ENCODE measurements at regions not wholly inside any gene's neighbourhood (a gene's known extent, or its start where the extent isn't known, plus 50 kb on each side); places are given as distances from the start of the nearest gene placed in this dataset.

GRCh38 chr3:71874618-71875017, 89.7 kb upstream of the PROK2 start:
- H3K36me3 Mint-ChIP-seq (ENCODE audit: insufficient read depth), result no peaks in the 10 kb centered on the region
- DNase-seq (no peak), ATAC-seq (peak; percentile 47 to 61)
- H3K9me3 Mint-ChIP-seq, result no peaks in the 10 kb centered on the region
- H3K4me1 Mint-ChIP-seq (ENCODE audit: low read depth), result peaks cover 29% of the 10 kb centered on the region
- H3K4me3 Mint-ChIP-seq, result no peak overlapping the region
- H3K27me3 Mint-ChIP-seq (ENCODE audit: low read depth), result peaks cover 2% of the 10 kb centered on the region

- H3K4me3 Mint-ChIP-seq, result no peak overlapping the region
- DNase-seq (no peak), ATAC-seq (no peak)
- H3K4me1 Mint-ChIP-seq (ENCODE audit: low read depth), result peaks cover 29% of the 10 kb centered on the region
- H3K36me3 Mint-ChIP-seq (ENCODE audit: insufficient read depth), result no peaks in the 10 kb centered on the region
- H3K9me3 Mint-ChIP-seq, result no peaks in the 10 kb centered on the region
- H3K27me3 Mint-ChIP-seq (ENCODE audit: low read depth), result no peaks in the 10 kb centered on the region
Measured at GRCh38 chr3:71873093-71873611, 88.2 kb upstream of the PROK2 start.

- Mint-ChIP-seq H3K27me3 (ENCODE audit: low read depth) (peaks cover under 1% of the 10 kb centered on the region), H3K9me3 (peaks cover 4% of the 10 kb centered on the region)
Measured at GRCh38 chr3:71872256-71872655, 87.3 kb upstream of the PROK2 start.

GRCh38 chr3:71870966-71871512, 86.1 kb upstream of the PROK2 start:
- peaks cover 2% of the 10 kb centered on the region for H3K27me3 Mint-ChIP-seq (ENCODE audit: low read depth)
- peaks cover 4% of the 10 kb centered on the region for H3K9me3 Mint-ChIP-seq
- no peak overlapping the region for H3K4me3 Mint-ChIP-seq
- no peaks in the 10 kb centered on the region for H3K36me3 Mint-ChIP-seq (ENCODE audit: insufficient read depth)
- H3K4me1 Mint-ChIP-seq (ENCODE audit: low read depth), result peaks cover 29% of the 10 kb centered on the region
- ATAC-seq (no peak), DNase-seq (no peak)

More at GRCh38 chr3:71872256-71872655, 87.3 kb upstream of the PROK2 start:
- Mint-ChIP-seq H3K36me3 (ENCODE audit: insufficient read depth) (no peaks in the 10 kb centered on the region), H3K4me1 (ENCODE audit: low read depth) (peaks cover 29% of the 10 kb centered on the region), H3K4me3 (peak overlapping the region; percentile 12)
- no peak for DNase-seq
- ATAC-seq, result no peak

- peaks cover 15% of the 10 kb centered on the region for H3K4me1 Mint-ChIP-seq (ENCODE audit: low read depth)
- H3K36me3 Mint-ChIP-seq (ENCODE audit: insufficient read depth), result no peaks in the 10 kb centered on the region
- ATAC-seq, result no peak
- no peak for DNase-seq
- peaks cover 4% of the 10 kb centered on the region for H3K27me3 Mint-ChIP-seq (ENCODE audit: low read depth)
- no peak overlapping the region for H3K4me3 Mint-ChIP-seq
- H3K9me3 Mint-ChIP-seq, result peaks cover 4% of the 10 kb centered on the region
Measured at GRCh38 chr3:71868876-71869275, 83.9 kb upstream of the PROK2 start.

- ATAC-seq, result no peak
- H3K4me3 Mint-ChIP-seq, result no peak overlapping the region
- H3K4me1 Mint-ChIP-seq (ENCODE audit: low read depth), result no peaks in the 10 kb centered on the region
- H3K36me3 Mint-ChIP-seq (ENCODE audit: insufficient read depth), result no peaks in the 10 kb centered on the region
- H3K27me3 Mint-ChIP-seq (ENCODE audit: low read depth), result peaks cover 22% of the 10 kb centered on the region
- H3K9me3 Mint-ChIP-seq, result peaks cover 4% of the 10 kb centered on the region
- DNase-seq, result no peak
Measured at GRCh38 chr3:71865727-71866126, 80.8 kb upstream of the PROK2 start.

- Mint-ChIP-seq H3K9me3 (peaks cover 4% of the 10 kb centered on the region), H3K4me3 (no peak overlapping the region), H3K36me3 (ENCODE audit: insufficient read depth) (no peaks in the 10 kb centered on the region), H3K27me3 (ENCODE audit: low read depth) (peaks cover 22% of the 10 kb centered on the region), H3K4me1 (ENCODE audit: low read depth) (peaks cover 3% of the 10 kb centered on the region)
- ATAC-seq (no peak), DNase-seq (no peak)
Measured at GRCh38 chr3:71863563-71864190, 78.7 kb upstream of the PROK2 start.

- peaks cover 6% of the 10 kb centered on the region for H3K4me1 Mint-ChIP-seq (ENCODE audit: low read depth)
- peaks cover 22% of the 10 kb centered on the region for H3K27me3 Mint-ChIP-seq (ENCODE audit: low read depth)
- no peak for DNase-seq
- H3K9me3 Mint-ChIP-seq, result peaks cover 1% of the 10 kb centered on the region
- ATAC-seq, result no peak
- H3K4me3 Mint-ChIP-seq, result no peak overlapping the region
- no peaks in the 10 kb centered on the region for H3K36me3 Mint-ChIP-seq (ENCODE audit: insufficient read depth)
Measured at GRCh38 chr3:71862371-71863140, 77.6 kb upstream of the PROK2 start.

- H3K27me3 Mint-ChIP-seq (ENCODE audit: low read depth), result peaks cover 19% of the 10 kb centered on the region
Measured at GRCh38 chr3:71859123-71859519, 74.2 kb upstream of the PROK2 start.

GRCh38 chr3:71858503-71859122, 73.7 kb upstream of the PROK2 start:
- ATAC-seq, result no peak
- Mint-ChIP-seq H3K4me1 (ENCODE audit: low read depth) (peaks cover 6% of the 10 kb centered on the region), H3K36me3 (ENCODE audit: insufficient read depth) (no peaks in the 10 kb centered on the region), H3K27me3 (ENCODE audit: low read depth) (peaks cover 16% of the 10 kb centered on the region), H3K4me3 (no peak overlapping the region), H3K9me3 (no peaks in the 10 kb centered on the region)
- no peak for DNase-seq

More at GRCh38 chr3:71859123-71859519, 74.2 kb upstream of the PROK2 start:
- Mint-ChIP-seq H3K9me3 (no peaks in the 10 kb centered on the region), H3K4me1 (ENCODE audit: low read depth) (peaks cover 6% of the 10 kb centered on the region), H3K36me3 (ENCODE audit: insufficient read depth) (no peaks in the 10 kb centered on the region), H3K4me3 (no peak overlapping the region)
- DNase-seq, result no peak
- ATAC-seq, result peak; percentile 57 to 66

- Mint-ChIP-seq H3K36me3 (ENCODE audit: insufficient read depth) (no peaks in the 10 kb centered on the region), H3K4me1 (ENCODE audit: low read depth) (peaks cover 6% of the 10 kb centered on the region), H3K9me3 (no peaks in the 10 kb centered on the region), H3K4me3 (no peak overlapping the region), H3K27me3 (ENCODE audit: low read depth) (peaks cover 13% of the 10 kb centered on the region)
- DNase-seq (no peak), ATAC-seq (no peak)
Measured at GRCh38 chr3:71857956-71858355, 73.0 kb upstream of the PROK2 start.

GRCh38 chr3:71854706-71855105, 69.8 kb upstream of the PROK2 start:
- Mint-ChIP-seq H3K9me3 (no peaks in the 10 kb centered on the region), H3K27me3 (ENCODE audit: low read depth) (no peaks in the 10 kb centered on the region), H3K4me3 (no peak overlapping the region)

GRCh38 chr3:71854096-71854495, 69.1 kb upstream of the PROK2 start:
- no peak for ATAC-seq
- no peak overlapping the region for H3K4me3 Mint-ChIP-seq

More at GRCh38 chr3:71854706-71855105, 69.8 kb upstream of the PROK2 start:
- Mint-ChIP-seq H3K36me3 (ENCODE audit: insufficient read depth) (no peaks in the 10 kb centered on the region), H3K4me1 (ENCODE audit: low read depth) (peaks cover 6% of the 10 kb centered on the region)
- ATAC-seq, result no peak
- DNase-seq, result no peak

GRCh38 chr3:71851878-71852277, 66.9 kb upstream of the PROK2 start:
- Mint-ChIP-seq H3K27me3 (ENCODE audit: low read depth) (no peaks in the 10 kb centered on the region), H3K36me3 (ENCODE audit: insufficient read depth) (no peaks in the 10 kb centered on the region), H3K4me1 (ENCODE audit: low read depth) (no peaks in the 10 kb centered on the region), H3K9me3 (no peaks in the 10 kb centered on the region), H3K4me3 (no peak overlapping the region)
- ATAC-seq, result no peak
- no peak for DNase-seq

More at GRCh38 chr3:71854096-71854495, 69.1 kb upstream of the PROK2 start:
- Mint-ChIP-seq H3K9me3 (no peaks in the 10 kb centered on the region), H3K36me3 (ENCODE audit: insufficient read depth) (no peaks in the 10 kb centered on the region), H3K4me1 (ENCODE audit: low read depth) (peaks cover 6% of the 10 kb centered on the region), H3K27me3 (ENCODE audit: low read depth) (no peaks in the 10 kb centered on the region)
- no peak for DNase-seq

All from activated T-cell treated with anti-CD3 and anti-CD28 coated beads, Interleukin-2, amount 50 U/mL, for 4 hours (primary cell).